GM21619 (cell line): ENCODE measurements at regions not wholly inside any gene's neighbourhood (a gene's known extent, or its start where the extent isn't known, plus 50 kb on each side); places are given as distances from the start of the nearest gene placed in this dataset.
"Not testable (repeated sequence)": the region's sequence is repeated elsewhere in the genome, so short reads cannot be mapped to it uniquely, and the experiment has no call there.

Source experiments
- ATAC-seq: cut with Tn5 transposase; IDR thresholded peaks from one replicate; pipeline ENCODE4 v1.9.1; 2021; ENCODE audit not compliant: unreplicated experiment

DNA sequence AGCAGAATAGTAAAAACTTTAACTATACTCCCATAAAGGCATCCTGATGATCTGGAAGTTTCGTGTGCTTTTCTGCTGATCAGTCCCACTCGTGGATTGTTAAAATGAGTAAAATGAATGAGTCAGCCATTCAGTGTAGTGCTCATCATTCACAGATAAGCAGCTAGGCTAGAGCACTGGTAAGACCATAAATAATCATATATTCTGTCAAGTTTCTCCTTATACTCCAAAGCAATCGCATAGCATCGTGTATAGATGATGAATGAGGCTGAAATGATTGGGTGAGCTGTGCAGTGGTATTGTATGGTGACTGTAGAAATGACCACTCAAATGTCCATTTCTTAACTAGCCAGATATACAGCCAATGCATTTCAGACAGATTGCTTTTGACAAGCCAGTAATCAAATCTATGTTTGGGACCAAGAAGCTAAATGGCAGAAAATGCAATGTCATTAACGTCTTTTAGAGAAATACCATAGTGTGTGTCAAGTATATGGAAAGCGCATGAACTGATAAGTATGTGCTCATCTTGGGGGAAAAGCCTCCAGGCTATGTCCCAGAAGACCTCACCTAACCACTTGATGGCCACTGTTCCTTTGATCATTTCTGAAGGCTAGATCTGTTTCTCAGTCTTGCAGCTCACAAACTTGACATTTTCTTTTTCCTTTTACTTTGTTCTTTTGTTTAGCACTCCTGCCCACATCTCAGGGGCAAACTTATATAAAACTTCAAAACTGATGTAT, 227.2 kb upstream of the FAM3C start:
- no peak for ATAC-seq

- no peak for ATAC-seq
Measured at GRCh38 chr7:121621937-121622336, 225.8 kb upstream of the FAM3C start.

GRCh38 chr7:121620953-121621606, 225.0 kb upstream of the FAM3C start:
- ATAC-seq, result no peak

DNA sequence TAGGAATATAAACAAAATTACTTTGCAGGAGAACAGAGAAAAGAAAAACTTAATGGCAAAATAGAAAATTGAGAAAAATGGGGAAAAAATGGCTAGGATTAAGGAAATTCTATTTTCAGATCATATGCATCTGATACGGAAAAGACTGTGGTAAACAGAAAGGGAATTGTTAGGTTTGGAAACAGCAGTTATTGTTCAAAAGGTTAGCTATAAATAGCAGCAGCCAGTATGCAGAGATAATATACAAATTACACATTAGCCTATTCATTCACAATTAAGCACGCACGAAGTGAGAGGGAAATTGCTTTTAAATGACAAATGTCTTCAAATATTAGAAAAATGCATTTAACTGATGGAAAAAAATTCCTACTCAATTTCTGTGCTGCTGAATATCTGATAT, 224.1 kb upstream of the FAM3C start:
- no peak for ATAC-seq

- ATAC-seq, result no peak
Measured at GRCh38 chr7:121618182-121618581, 222.1 kb upstream of the FAM3C start.

- no peak for ATAC-seq
Measured at GRCh38 chr7:121610243-121610642, 214.1 kb upstream of the FAM3C start.

GRCh38 chr7:121609208-121609607, 213.1 kb upstream of the FAM3C start:
- ATAC-seq, result no peak

- ATAC-seq, result no peak
Measured at GRCh38 chr7:121608785-121609184, 212.7 kb upstream of the FAM3C start.

DNA sequence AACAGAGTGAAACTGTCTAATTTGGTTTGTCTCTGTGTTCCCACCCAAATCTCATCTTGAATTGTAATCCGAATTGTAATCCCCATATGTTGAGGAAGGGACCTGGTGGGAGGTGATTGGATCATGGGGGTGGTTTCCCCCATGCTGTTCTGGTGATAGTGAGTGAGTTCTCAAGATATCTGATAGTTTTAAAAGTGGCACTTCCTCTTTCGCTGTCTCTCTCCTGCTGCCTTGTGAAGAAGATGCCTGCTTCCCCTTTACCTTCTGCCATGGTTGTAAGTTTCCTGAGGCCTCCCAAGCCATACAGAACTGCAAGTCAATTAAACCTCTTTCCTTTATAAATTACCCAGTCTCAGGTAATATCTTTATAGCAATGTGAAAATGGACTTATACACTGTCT, 212.1 kb upstream of the FAM3C start:
- ATAC-seq, result not testable (repeated sequence)

GRCh38 chr7:121605317-121605680, 209.2 kb upstream of the FAM3C start:
- ATAC-seq, result no peak

DNA sequence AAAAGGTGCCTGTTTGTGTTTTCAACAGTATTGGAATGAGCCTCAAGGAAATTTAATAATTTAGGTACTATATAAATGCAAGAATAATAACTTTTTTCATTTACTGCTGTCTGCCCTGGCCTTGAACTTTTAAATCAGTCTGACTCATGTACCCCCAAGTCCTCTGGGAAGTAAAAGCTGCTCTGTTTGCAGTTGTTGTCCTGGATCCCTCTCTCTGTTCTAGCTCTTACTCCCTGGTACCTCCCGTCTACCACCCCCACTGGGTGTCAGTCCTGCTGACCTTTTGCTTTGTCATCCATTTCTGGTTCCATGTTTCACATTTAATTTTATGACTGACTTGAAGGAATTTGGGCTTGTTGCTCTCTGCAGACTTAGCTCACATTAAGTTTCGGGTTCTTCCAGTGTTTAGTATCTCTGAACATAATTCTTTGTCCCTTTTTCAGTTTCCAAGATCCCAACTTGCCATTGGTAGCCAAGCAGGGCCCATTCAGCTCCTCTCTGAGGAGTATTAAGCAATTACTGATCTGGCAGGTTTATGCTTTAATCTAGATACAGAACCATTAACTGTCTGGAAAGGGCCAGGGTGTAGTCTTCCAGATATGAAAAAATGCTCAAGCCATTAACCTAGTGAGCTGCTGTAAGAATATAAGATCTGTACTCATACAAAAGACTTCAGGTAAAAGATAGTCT, 208.7 kb upstream of the FAM3C start:
- ATAC-seq, result no peak

DNA sequence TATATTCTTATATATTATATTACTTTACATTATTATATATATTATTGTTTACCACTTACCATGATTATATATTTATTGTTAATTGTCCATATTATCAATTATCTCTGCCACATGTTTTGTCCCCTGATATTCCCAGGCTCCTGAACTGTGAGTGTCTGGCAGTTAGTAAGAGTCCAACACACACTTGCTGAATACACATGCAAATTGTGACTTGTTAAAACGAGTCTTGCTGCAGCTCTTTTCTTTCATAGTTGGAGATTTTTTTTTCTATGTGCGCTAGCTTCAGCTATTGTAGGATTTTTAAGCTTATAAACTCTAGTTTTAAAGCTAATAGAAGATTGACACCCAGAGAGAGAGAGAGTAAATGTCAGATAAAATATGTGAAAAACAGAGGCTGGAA, 207.8 kb upstream of the FAM3C start:
- ATAC-seq, result no peak

DNA sequence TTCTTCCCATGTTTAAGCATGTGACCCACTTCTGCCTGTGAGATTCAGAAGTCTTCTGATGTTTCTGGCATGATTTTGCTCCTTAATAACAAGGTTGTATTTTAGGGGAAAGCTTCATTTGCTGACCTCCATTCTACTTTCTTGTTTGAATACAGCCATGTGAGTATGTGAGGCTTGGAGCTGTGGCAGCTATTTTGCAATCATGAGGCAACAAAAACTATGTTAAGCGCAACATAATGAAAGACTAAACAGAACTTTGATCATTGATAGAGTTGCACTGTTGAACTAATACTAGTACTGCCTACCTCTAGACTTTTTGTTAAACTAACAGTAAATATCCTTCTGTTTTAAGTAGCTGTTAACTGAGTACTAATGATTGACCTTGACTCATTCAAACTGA, 203.8 kb upstream of the FAM3C start:
- no peak for ATAC-seq

DNA sequence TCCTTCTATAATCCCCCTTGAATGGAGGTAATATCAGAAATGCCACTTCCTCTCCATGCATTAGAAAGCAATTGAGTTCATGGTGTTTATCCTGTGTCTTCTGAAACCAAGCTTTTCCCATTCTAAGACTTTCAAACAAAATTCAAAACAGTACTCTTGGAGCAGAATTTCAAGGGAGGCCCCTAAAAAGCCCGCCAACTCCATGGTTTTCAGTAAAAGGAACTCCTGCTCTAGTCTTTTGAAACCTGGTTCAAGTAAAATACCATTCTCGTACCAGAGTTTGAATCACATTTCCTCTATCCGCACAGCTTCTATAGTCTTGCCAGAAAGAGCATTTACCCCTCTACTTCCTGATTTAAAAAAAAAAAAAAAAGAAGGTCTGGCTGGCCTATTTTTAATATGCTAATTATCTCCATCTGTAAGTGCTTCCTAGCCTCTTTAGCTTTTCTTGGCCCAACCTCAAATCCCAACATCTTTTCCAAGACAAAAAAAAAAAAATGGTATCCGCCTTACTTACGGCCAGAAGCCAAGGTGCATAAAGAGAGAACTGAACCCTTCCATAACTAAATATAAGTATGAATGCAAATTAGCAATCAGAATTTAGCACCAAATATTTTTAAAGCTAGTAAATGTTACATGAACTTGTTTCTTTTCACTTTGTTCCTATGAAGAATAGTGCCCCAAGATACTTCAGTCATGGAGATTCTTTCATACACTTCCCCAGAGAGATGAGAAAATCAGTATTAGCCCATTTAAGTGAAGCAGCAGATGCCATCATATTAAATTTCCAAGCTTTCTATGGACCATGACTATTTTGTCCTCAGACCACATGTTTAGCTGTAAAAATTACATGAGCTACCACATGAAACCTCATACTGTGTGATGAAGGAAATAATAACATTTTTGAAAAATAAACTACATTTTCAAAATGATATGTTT, 199.9 kb upstream of the FAM3C start:
- no peak for ATAC-seq

GRCh38 chr7:121591926-121592325, 195.8 kb upstream of the FAM3C start:
- no peak for ATAC-seq

- ATAC-seq, result no peak
Measured at GRCh38 chr7:121587435-121587834, 191.3 kb upstream of the FAM3C start.

DNA sequence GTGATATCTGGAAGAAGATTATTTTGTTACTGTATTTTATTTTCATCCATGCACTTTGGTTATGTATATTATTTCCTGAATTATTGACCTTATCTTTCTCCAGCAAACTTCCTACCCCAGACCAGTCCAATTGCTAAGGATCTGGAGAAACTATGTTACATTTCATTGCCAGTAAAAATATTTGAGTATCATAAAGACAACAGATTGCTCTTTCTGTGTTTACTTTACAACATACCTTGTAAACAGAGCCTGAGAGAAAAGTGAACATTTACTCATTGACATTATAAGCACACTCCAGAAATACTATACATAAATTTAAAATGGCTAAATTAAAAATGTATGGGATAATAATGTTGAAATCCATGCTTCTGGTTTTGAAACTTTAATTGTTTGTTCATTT, 186.2 kb upstream of the FAM3C start:
- no peak for ATAC-seq

- no peak for ATAC-seq
Measured at GRCh38 chr7:121579639-121580038, 183.5 kb upstream of the FAM3C start.

DNA sequence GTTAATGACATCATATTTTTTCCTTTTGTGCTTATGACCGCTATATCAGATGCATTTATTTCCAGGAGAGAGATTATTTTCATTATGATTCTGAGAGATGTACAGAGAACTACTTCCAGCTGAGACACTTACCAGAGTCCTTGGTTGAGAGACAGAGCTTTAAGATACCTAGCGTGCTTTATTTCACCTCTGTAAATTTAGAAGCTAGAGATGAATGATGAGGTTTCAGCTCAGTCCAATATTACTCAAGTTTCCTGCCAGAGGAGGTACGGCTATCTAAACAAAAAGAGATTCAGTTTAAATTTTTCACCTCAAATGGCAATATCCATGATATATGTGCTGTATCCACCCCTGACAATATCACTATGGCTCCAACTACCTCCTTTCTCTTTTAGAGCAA, 182.6 kb upstream of the FAM3C start:
- no peak for ATAC-seq

GRCh38 chr7:121576148-121576917, 180.2 kb upstream of the FAM3C start:
- no peak for ATAC-seq
